Neural cell (in vitro differentiated cells): ENCODE measurements at regions not wholly inside any gene's neighbourhood (a gene's known extent, or its start where the extent isn't known, plus 50 kb on each side); places are given as distances from the start of the nearest gene placed in this dataset.

Experiments used
- H2AFZ ChIP-seq: fragments of 200-600, 300-800 bp; sonication (generic), shearing (Covaris generic); 2 replicates; pipeline ENCODE4 v1.6.0; 2014; ENCODE audit warnings: low read depth, mild to moderate bottlenecking, antibody characterized with exemption, low read length, moderate library complexity
- H3F3A ChIP-seq: fragments of 200-600 bp; shearing (Covaris generic); 2 replicates; pipeline ENCODE4 v1.6.1; 2016; ENCODE audit warnings: mild to moderate bottlenecking, moderate library complexity, mixed read lengths, antibody characterized with exemption, low read length; ENCODE audit not compliant: insufficient read depth, poor library complexity, severe bottlenecking
- H3K27ac ChIP-seq: fragments of 200-600, 300-800 bp; sonication (generic), shearing (Covaris generic); 2 replicates; pipeline ENCODE4 v1.5.1; 2014; ENCODE audit warnings: mild to moderate bottlenecking, low read length, moderate library complexity
- H3K27me3 ChIP-seq: fragments of 300-800, 200-600 bp; sonication (generic), shearing (Covaris generic); 2 replicates; pipeline ENCODE4 v1.6.0; 2014; ENCODE audit warnings: mild to moderate bottlenecking, low read depth, low read length, moderate library complexity; ENCODE audit not compliant: insufficient read depth
- H3K36me3 ChIP-seq: fragments of 300-800, 200-600 bp; sonication (generic), shearing (Covaris generic); 2 replicates; pipeline ENCODE4 v1.5.1; 2014; ENCODE audit warnings: mild to moderate bottlenecking, antibody characterized with exemption, low read length, moderate library complexity; ENCODE audit not compliant: insufficient read depth
- H3K4me2 ChIP-seq: fragments of 300-800, 200-600 bp; sonication (generic), shearing (Covaris generic); 2 replicates; pipeline ENCODE4 v1.6.0; 2014; ENCODE audit warnings: mild to moderate bottlenecking, low read length
- H3K4me3 ChIP-seq: fragments of 300-800, 200-600 bp; sonication (generic), shearing (Covaris generic); 2 replicates; pipeline ENCODE4 v1.5.1; 2014; ENCODE audit warnings: mild to moderate bottlenecking, low read length, moderate library complexity
- H3K79me2 ChIP-seq: fragments of 200-600 bp; shearing (Covaris generic); replicated peaks from 2 replicates; pipeline ENCODE4 v1.6.0; 2014; ENCODE audit warnings: mild to moderate bottlenecking, low read length, moderate library complexity; ENCODE audit not compliant: insufficient read depth
- H3K9ac ChIP-seq: fragments of 300-800, 200-600 bp; sonication (generic), shearing (Covaris generic); 2 replicates; pipeline ENCODE4 v1.6.1; 2016; ENCODE audit warnings: mild to moderate bottlenecking, low read length, mixed read lengths
- H3K9me2 ChIP-seq: fragments of 200-600 bp; shearing (Covaris generic); 2 replicates; pipeline ENCODE4 v1.6.1; 2016; ENCODE audit warnings: mild to moderate bottlenecking, low read length, mixed read lengths; ENCODE audit not compliant: insufficient read depth
- H3K9me3 ChIP-seq: fragments of 200-600, 300-800 bp; sonication (generic), shearing (Covaris generic); 2 replicates; pipeline ENCODE4 v1.6.1; 2016; ENCODE audit warnings: mild to moderate bottlenecking, mixed run types, low read length, moderate library complexity, mixed read lengths
- H4K20me1 ChIP-seq: fragments of 200-600 bp; shearing (Covaris generic); 2 replicates; pipeline ENCODE4 v1.6.1; 2016; ENCODE audit warnings: mild to moderate bottlenecking, mixed run types; ENCODE audit not compliant: insufficient read depth
- EP300 ChIP-seq: fragments of 450-650 bp; conservative IDR thresholded peaks from 2 replicates; pipeline ENCODE4 v1.6.1; 2014; ENCODE audit warnings: antibody characterized with exemption, mild to moderate bottlenecking, moderate library complexity; ENCODE audit not compliant: poor library complexity, severe bottlenecking
- EZH2 ChIP-seq: fragments of 200-600, 300-800 bp; shearing (Covaris generic), sonication (generic); IDR thresholded peaks from 2 replicates; pipeline ENCODE4 v1.6.1; 2014; ENCODE audit warnings: antibody characterized with exemption, low read length, borderline replicate concordance, mild to moderate bottlenecking; ENCODE audit not compliant: insufficient read depth, poor library complexity, severe bottlenecking
- MXI1 ChIP-seq: fragments of 450-650 bp; conservative IDR thresholded peaks from 2 replicates; pipeline ENCODE4 v1.6.1; 2014; ENCODE audit warnings: antibody characterized with exemption, mild to moderate bottlenecking; ENCODE audit not compliant: poor library complexity, severe bottlenecking
- POLR2AphosphoS5 ChIP-seq: IDR thresholded peaks from 2 replicates; pipeline ENCODE4 v1.6.1; 2012
- RAD21 ChIP-seq: fragments of 450-650 bp; conservative IDR thresholded peaks from 2 replicates; pipeline ENCODE4 v1.6.1; 2014; ENCODE audit warnings: antibody characterized with exemption, mild to moderate bottlenecking, moderate library complexity
- SMC3 ChIP-seq: fragments of 450-650 bp; conservative IDR thresholded peaks from 2 replicates; pipeline ENCODE4 v1.6.1; 2014; ENCODE audit warnings: antibody characterized with exemption, mild to moderate bottlenecking, moderate library complexity; ENCODE audit not compliant: poor library complexity
- TAF1 ChIP-seq: IDR thresholded peaks from 2 replicates; pipeline ENCODE4 v1.6.1; 2012; ENCODE audit warnings: low read depth
- TF ChIP-seq, protein P1 (sequence below): IDR thresholded peaks from 2 replicates; pipeline ENCODE4 v1.6.1; 2012; ENCODE audit warnings: borderline replicate concordance
- TF ChIP-seq, protein P2 (sequence below): fragments of 450-650 bp; IDR thresholded peaks from 2 replicates; pipeline ENCODE4 v1.5.1; 2014; ENCODE audit warnings: antibody characterized with exemption, mild to moderate bottlenecking, moderate library complexity; ENCODE audit not compliant: poor library complexity, severe bottlenecking

DNA sequence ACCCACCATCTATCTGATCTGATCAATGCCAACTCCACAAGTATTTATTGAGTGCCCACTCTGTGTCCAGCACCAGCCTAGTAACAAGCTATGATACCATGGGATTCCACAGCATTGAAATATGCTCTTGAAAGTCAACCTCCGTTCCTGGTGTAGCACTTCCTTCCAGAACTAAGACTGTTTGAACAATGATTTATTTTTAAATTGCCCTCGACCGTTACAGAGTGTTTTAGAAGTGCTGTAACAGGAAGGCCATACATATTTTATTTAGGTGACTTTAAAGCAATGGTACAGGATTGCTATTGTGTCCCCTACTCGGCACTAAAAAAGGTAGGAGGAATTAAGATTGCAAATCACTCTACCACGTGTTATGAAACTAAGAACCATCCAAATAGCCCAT is 225.6 kb downstream of the TEX36 start:
- Histone ChIP-seq H3K9me3 (no peaks in the 10 kb centered on the region), H2AFZ (no peak overlapping the region), H3K4me3 (no peak overlapping the region), H3K27me3 (no peaks in the 10 kb centered on the region), H3K36me3 (no peaks in the 10 kb centered on the region), H3K9me2 (no peaks in the 10 kb centered on the region), H3K9ac (no peak overlapping the region), H3K4me2 (no peak overlapping the region), H3K27ac (no peak overlapping the region), H3F3A (no peaks in the 10 kb centered on the region), H3K79me2 (no peaks in the 10 kb centered on the region), H4K20me1 (no peaks in the 10 kb centered on the region)
- TF ChIP-seq EP300 = no peak
- TF ChIP-seq SMC3 = no peak
- TF ChIP-seq, protein P1, sequence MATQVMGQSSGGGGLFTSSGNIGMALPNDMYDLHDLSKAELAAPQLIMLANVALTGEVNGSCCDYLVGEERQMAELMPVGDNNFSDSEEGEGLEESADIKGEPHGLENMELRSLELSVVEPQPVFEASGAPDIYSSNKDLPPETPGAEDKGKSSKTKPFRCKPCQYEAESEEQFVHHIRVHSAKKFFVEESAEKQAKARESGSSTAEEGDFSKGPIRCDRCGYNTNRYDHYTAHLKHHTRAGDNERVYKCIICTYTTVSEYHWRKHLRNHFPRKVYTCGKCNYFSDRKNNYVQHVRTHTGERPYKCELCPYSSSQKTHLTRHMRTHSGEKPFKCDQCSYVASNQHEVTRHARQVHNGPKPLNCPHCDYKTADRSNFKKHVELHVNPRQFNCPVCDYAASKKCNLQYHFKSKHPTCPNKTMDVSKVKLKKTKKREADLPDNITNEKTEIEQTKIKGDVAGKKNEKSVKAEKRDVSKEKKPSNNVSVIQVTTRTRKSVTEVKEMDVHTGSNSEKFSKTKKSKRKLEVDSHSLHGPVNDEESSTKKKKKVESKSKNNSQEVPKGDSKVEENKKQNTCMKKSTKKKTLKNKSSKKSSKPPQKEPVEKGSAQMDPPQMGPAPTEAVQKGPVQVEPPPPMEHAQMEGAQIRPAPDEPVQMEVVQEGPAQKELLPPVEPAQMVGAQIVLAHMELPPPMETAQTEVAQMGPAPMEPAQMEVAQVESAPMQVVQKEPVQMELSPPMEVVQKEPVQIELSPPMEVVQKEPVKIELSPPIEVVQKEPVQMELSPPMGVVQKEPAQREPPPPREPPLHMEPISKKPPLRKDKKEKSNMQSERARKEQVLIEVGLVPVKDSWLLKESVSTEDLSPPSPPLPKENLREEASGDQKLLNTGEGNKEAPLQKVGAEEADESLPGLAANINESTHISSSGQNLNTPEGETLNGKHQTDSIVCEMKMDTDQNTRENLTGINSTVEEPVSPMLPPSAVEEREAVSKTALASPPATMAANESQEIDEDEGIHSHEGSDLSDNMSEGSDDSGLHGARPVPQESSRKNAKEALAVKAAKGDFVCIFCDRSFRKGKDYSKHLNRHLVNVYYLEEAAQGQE = no peak
- TF ChIP-seq, protein P2, sequence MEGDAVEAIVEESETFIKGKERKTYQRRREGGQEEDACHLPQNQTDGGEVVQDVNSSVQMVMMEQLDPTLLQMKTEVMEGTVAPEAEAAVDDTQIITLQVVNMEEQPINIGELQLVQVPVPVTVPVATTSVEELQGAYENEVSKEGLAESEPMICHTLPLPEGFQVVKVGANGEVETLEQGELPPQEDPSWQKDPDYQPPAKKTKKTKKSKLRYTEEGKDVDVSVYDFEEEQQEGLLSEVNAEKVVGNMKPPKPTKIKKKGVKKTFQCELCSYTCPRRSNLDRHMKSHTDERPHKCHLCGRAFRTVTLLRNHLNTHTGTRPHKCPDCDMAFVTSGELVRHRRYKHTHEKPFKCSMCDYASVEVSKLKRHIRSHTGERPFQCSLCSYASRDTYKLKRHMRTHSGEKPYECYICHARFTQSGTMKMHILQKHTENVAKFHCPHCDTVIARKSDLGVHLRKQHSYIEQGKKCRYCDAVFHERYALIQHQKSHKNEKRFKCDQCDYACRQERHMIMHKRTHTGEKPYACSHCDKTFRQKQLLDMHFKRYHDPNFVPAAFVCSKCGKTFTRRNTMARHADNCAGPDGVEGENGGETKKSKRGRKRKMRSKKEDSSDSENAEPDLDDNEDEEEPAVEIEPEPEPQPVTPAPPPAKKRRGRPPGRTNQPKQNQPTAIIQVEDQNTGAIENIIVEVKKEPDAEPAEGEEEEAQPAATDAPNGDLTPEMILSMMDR = no peak
- no peak for TF ChIP-seq EZH2
- TF ChIP-seq POLR2AphosphoS5 = no peak
- TF ChIP-seq RAD21 = no peak

DNA sequence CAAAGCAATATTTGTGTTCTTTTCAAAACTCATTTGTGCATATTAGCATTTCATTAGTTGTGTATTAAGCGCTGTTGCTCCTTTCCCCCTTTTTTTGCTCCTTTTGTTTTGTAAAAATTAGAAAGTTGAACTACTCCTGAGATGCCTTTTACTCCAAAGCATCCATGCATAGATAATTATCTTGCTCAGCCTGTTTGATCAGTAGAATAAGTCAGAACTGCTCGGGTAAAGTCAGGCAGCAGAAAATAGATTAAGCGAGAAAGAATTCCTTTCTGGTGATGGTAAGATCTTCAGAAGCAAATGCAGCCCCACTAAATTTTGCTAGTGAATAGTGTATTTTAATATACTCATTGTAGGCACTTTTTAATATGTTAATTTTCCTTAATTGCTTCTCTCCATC is 227.1 kb downstream of the TEX36 start:
- no peaks in the 10 kb centered on the region for H4K20me1 ChIP-seq
- H3K4me2 ChIP-seq = no peak overlapping the region
- H3K9ac ChIP-seq = no peak overlapping the region
- no peaks in the 10 kb centered on the region for H3K36me3 ChIP-seq
- no peaks in the 10 kb centered on the region for H3K9me3 ChIP-seq
- H3K79me2 ChIP-seq = no peaks in the 10 kb centered on the region
- no peak for TF ChIP-seq EP300
- TF ChIP-seq RAD21 = no peak
- TF ChIP-seq SMC3 = no peak
- no peak for TF ChIP-seq EZH2
- TF ChIP-seq TAF1 = no peak
- TF ChIP-seq, protein P1 = no peak
- no peak for TF ChIP-seq POLR2AphosphoS5
- TF ChIP-seq, protein P2 = no peak
- no peak for TF ChIP-seq MXI1
- no peak overlapping the region for H3K27ac ChIP-seq
- no peak overlapping the region for H2AFZ ChIP-seq
- H3K9me2 ChIP-seq = no peaks in the 10 kb centered on the region
- H3F3A ChIP-seq = no peaks in the 10 kb centered on the region
- no peak overlapping the region for H3K4me3 ChIP-seq
- H3K27me3 ChIP-seq = no peaks in the 10 kb centered on the region
